Lower leg skin (tissue), 3 donors: ENCODE measurements at regions not wholly inside any gene's neighbourhood (a gene's known extent, or its start where the extent isn't known, plus 50 kb on each side); places are given as distances from the start of the nearest gene placed in this dataset.

ENCODE experiments used
- CTCF ChIP-seq, 3 donors: fragments of 450-650 bp; IDR thresholded peaks; one replicate each; pipeline ENCODE4 v1.5.1; 2016; ENCODE audit warnings: antibody characterized with exemption in 3 of 3, mild to moderate bottlenecking in 3 of 3, moderate library complexity in 2 of 3
- POLR2A ChIP-seq, 2 donors: fragments of 450-650 bp; IDR thresholded peaks; one replicate each; pipeline ENCODE4 v1.6.1; 2016 to 2017; ENCODE audit warnings: antibody characterized with exemption in 2 of 2, mild to moderate bottlenecking in 1 of 2, moderate library complexity in 1 of 2

- TF ChIP-seq CTCF (IDR thresholded peaks at IDR 0.05), result no peak
- TF ChIP-seq POLR2A (IDR thresholded peaks at IDR 0.05), result no peak
Observed at GRCh38 chr5:84794486-84795035, 409.9 kb upstream of the EDIL3 start.
